Thymus (tissue), 11 donors: ENCODE measurements at regions not wholly inside any gene's neighbourhood (a gene's known extent, or its start where the extent isn't known, plus 50 kb on each side); places are given as distances from the start of the nearest gene placed in this dataset.
"Not testable (repeated sequence)": the region's sequence is repeated elsewhere in the genome, so short reads cannot be mapped to it uniquely, and the experiment has no call there.

Experiments
- DNase-seq, 9 donors: peaks; one replicate each; pipeline ENCODE4 v3.0.0-alpha.2; 2013; ENCODE audit warnings: low spot score in 9 of 9, low read depth in 6 of 9, missing footprints in 1 of 9
- H3K27ac ChIP-seq, 2 donors: one replicate each; pipeline ENCODE4 v1.5.1; 2013; ENCODE audit warnings: control low read depth in 1 of 2, low read depth in 1 of 2, low read length in 1 of 2, mild to moderate bottlenecking in 1 of 2, moderate library complexity in 1 of 2
- H3K27me3 ChIP-seq, 2 donors: one replicate each; pipeline ENCODE4 v1.5.1; 2013; ENCODE audit warnings: low read length in 1 of 2; ENCODE audit not compliant: control insufficient read depth in 2 of 2, insufficient read depth in 1 of 2
- H3K36me3 ChIP-seq, 2 donors: one replicate each; pipeline ENCODE4 v1.5.1; 2013; ENCODE audit warnings: low read length in 1 of 2, mild to moderate bottlenecking in 1 of 2, moderate library complexity in 1 of 2; ENCODE audit not compliant: control insufficient read depth in 2 of 2, insufficient read depth in 2 of 2
- H3K4me1 ChIP-seq, 2 donors: one replicate each; pipeline ENCODE4 v1.5.1; 2013; ENCODE audit warnings: low read length in 2 of 2; ENCODE audit not compliant: control insufficient read depth in 2 of 2, insufficient read depth in 2 of 2
- H3K4me3 ChIP-seq, 2 donors: one replicate each; pipeline ENCODE4 v1.5.1; 2013; ENCODE audit warnings: low read length in 2 of 2, control low read depth in 1 of 2, mild to moderate bottlenecking in 1 of 2
- H3K9me3 ChIP-seq, 2 donors: one replicate each; pipeline ENCODE4 v1.5.1; 2013; ENCODE audit warnings: low read length in 1 of 2, mild to moderate bottlenecking in 1 of 2; ENCODE audit not compliant: control insufficient read depth in 2 of 2, insufficient read depth in 1 of 2
- whole genome bisulfite sequencing: extraction: QIAGEN DNeasy Blood & Tissue Kit; methylation state at CpG from one replicate; pipeline ENCODE4 v1.1.7; 2013; 5-methylcytosine and 5-hydroxymethylcytosine counted together
- donor health status: healthy.

DNA sequence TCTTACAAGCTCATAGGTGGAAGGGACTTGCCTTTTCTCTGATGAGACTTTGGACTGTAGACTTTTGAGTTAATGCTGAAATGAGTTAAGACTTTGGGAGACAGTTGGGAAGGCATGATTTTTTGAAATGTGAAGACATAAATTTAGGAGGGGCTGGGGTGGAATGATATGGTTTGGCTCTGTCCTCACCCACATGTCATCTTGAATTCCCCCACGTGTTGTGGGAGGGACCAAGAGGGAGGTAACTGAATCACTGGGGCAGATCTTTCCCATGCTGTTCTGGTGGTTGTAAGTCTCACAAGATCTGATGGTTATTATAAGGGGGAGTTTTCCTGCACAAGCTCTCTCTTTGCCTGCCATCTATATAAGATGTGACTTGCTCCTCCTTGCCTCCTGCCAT lies 777.9 kb downstream of the CENPC start:
- WGBS, result 89% methylated on average over 1 of the region's 1 CpG
- no peaks in the 10 kb centered on the region for H3K36me3 ChIP-seq
- no peak overlapping the region for H3K4me3 ChIP-seq
- DNase-seq, result no peak
- H3K27ac ChIP-seq, result no peak overlapping the region
- H3K27me3 ChIP-seq, result no peaks in the 10 kb centered on the region
- no peaks in the 10 kb centered on the region for H3K4me1 ChIP-seq
- no peaks in the 10 kb centered on the region for H3K9me3 ChIP-seq

GRCh38 chr4:66766557-66766956 lies 778.7 kb downstream of the CENPC start:
- no peaks in the 10 kb centered on the region for H3K4me1 ChIP-seq
- H3K36me3 ChIP-seq, result no peaks in the 10 kb centered on the region
- H3K27ac ChIP-seq, result no peak overlapping the region
- no peaks in the 10 kb centered on the region for H3K9me3 ChIP-seq
- 95% methylated on average over 1 of the region's 1 CpG for WGBS
- H3K4me3 ChIP-seq, result no peak overlapping the region
- no peak for DNase-seq
- H3K27me3 ChIP-seq, result no peaks in the 10 kb centered on the region

GRCh38 chr4:66750273-66750672 lies 795.0 kb downstream of the CENPC start:
- Histone ChIP-seq H3K4me3 (no peak overlapping the region), H3K36me3 (no peaks in the 10 kb centered on the region), H3K4me1 (no peaks in the 10 kb centered on the region), H3K27ac (no peak overlapping the region), H3K27me3 (no peaks in the 10 kb centered on the region), H3K9me3 (no peaks in the 10 kb centered on the region)
- DNase-seq, result no peak
- WGBS, result 84% methylated on average over 2 of the region's 2 CpGs

- H3K36me3 ChIP-seq, H3K9me3 ChIP-seq, H3K27ac ChIP-seq, DNase-seq, H3K27me3 ChIP-seq, H3K4me1 ChIP-seq, H3K4me3 ChIP-seq: not testable (repeated sequence)
- WGBS, result 92% methylated on average over 4 of the region's 4 CpGs
Measured at GRCh38 chr4:66746918-66747317, 798.4 kb downstream of the CENPC start.

- Histone ChIP-seq H3K4me3 (no peak overlapping the region), H3K9me3 (no peaks in the 10 kb centered on the region), H3K27ac (no peak overlapping the region), H3K27me3 (no peaks in the 10 kb centered on the region), H3K36me3 (no peaks in the 10 kb centered on the region), H3K4me1 (no peaks in the 10 kb centered on the region)
- DNase-seq, result no peak
- WGBS, result 90% methylated on average over 2 of the region's 2 CpGs
Measured at GRCh38 chr4:66741081-66741480, 804.2 kb downstream of the CENPC start.

- Histone ChIP-seq H3K27me3 (no peaks in the 10 kb centered on the region), H3K4me3 (no peak overlapping the region), H3K9me3 (no peaks in the 10 kb centered on the region), H3K4me1 (no peaks in the 10 kb centered on the region), H3K36me3 (no peaks in the 10 kb centered on the region), H3K27ac (no peak overlapping the region)
- 88% methylated on average over 3 of the region's 3 CpGs for WGBS
- no peak for DNase-seq
Measured at GRCh38 chr4:66736606-66737005, 808.7 kb downstream of the CENPC start.

- Histone ChIP-seq H3K9me3 (no peaks in the 10 kb centered on the region), H3K27me3 (no peaks in the 10 kb centered on the region), H3K4me3 (no peak overlapping the region), H3K27ac (no peak overlapping the region), H3K36me3 (no peaks in the 10 kb centered on the region), H3K4me1 (no peaks in the 10 kb centered on the region)
- WGBS, result 83% methylated on average over 2 of the region's 2 CpGs
- DNase-seq, result no peak
Measured at GRCh38 chr4:66728280-66728679, 817.0 kb downstream of the CENPC start.

DNA sequence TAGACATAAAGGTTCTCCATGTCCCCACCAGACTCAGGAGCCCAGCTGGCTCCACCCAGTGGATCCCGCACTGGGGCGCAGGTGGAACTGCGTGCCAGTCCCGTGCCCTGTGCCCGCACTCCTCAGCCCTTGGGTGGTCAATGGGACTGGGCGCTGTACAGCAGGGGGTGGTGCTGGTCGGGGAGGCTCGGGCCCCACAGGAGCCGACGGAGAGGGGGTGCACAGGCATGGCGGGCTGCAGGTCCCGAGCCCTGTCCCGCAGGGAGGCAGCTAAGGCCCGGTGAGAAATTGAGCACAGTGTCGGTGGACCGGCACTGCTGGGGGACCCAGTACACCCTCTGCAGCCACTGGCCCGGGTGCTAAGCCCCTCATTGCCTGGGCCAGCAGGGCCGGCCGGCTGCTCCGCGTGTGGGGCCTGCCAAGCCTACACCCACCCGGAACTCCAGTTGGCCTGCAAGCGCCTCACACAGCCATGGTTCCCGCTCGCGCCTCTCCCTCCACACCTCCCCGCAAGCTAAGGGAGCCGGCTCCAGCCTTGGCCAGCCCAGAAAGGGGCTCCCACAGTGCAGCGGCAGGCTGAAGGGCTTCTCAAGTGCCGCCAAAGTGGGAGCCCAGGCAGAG lies 832.9 kb downstream of the CENPC start:
- H3K27ac ChIP-seq, H3K4me3 ChIP-seq, H3K27me3 ChIP-seq, H3K4me1 ChIP-seq, DNase-seq, H3K36me3 ChIP-seq: not testable (repeated sequence)
- WGBS, result 95% methylated on average over 30 of the region's 30 CpGs
- H3K9me3 ChIP-seq, result peaks cover 0 to 16% of the 10 kb centered on the region in 2 donors

- no peaks in the 10 kb centered on the region for H3K36me3 ChIP-seq
- H3K9me3 ChIP-seq, result no peaks in the 10 kb centered on the region
- DNase-seq, result no peak
- H3K4me3 ChIP-seq, result no peak overlapping the region
- H3K4me1 ChIP-seq, result no peaks in the 10 kb centered on the region
- WGBS, result 87% methylated on average over 2 of the region's 2 CpGs
- H3K27me3 ChIP-seq, result no peaks in the 10 kb centered on the region
- no peak overlapping the region for H3K27ac ChIP-seq
Measured at GRCh38 chr4:66704243-66704642, 841.1 kb downstream of the CENPC start.

DNA sequence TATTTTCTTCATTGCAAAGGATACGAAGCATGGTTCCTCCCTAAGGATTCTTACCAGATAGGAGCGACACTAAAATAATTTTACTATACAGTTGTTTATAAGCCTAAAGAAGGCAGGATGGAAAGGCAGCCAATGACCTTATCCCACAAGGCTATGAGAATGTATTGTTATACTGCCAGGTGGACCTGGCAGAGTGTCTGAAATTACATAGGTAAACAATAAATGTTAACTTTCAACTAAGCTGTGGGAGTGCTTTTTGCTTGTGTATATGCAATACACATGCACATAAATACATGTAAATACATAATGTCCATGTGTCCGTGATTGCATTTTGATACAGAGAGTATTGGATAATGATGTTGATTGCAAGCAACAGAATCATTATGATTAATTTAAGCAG lies 850.6 kb downstream of the CENPC start:
- Histone ChIP-seq H3K4me1 (no peaks in the 10 kb centered on the region), H3K4me3 (no peak overlapping the region), H3K36me3 (no peaks in the 10 kb centered on the region), H3K9me3 (no peaks in the 10 kb centered on the region), H3K27ac (no peak overlapping the region), H3K27me3 (no peaks in the 10 kb centered on the region)
- no peak for DNase-seq
- WGBS, result 93% methylated on average over 3 of the region's 3 CpGs
